ENCODE measurements at regions not wholly inside any gene's neighbourhood (a gene's known extent, or its start where the extent isn't known, plus 50 kb on each side); places are given as distances from the start of the nearest gene placed in this dataset.

- Histone ChIP-seq H3K4me1 (ENCODE audit: control insufficient read depth in 2 of 3, insufficient read depth in 2 of 3, low read depth in 1 of 3, low read length in 3 of 3) (no peaks in the 10 kb centered on the region), H3K36me3 (ENCODE audit: control insufficient read depth in 2 of 3, insufficient read depth in 3 of 3, low read length in 3 of 3) (no peaks in the 10 kb centered on the region), H3K9ac (ENCODE audit: low read length in 3 of 3) (no peak overlapping the region), H3K9me3 (ENCODE audit: control insufficient read depth in 2 of 3, insufficient read depth in 1 of 3, low read length in 3 of 3) (no peaks in the 10 kb centered on the region), H3K27me3 (ENCODE audit: control insufficient read depth, insufficient read depth, low read length) (no peaks in the 10 kb centered on the region), H3K4me3 (ENCODE audit: low read length in 3 of 3) (no peak overlapping the region), H3K27ac (ENCODE audit: low read depth in 2 of 2, low read length in 2 of 2) (no peak overlapping the region)
- DNase-seq (no peak), FAIRE-seq (no peak)
- intact Hi-C loops (cut with DNase I) = no loop called here
- TF ChIP-seq, protein P1, sequence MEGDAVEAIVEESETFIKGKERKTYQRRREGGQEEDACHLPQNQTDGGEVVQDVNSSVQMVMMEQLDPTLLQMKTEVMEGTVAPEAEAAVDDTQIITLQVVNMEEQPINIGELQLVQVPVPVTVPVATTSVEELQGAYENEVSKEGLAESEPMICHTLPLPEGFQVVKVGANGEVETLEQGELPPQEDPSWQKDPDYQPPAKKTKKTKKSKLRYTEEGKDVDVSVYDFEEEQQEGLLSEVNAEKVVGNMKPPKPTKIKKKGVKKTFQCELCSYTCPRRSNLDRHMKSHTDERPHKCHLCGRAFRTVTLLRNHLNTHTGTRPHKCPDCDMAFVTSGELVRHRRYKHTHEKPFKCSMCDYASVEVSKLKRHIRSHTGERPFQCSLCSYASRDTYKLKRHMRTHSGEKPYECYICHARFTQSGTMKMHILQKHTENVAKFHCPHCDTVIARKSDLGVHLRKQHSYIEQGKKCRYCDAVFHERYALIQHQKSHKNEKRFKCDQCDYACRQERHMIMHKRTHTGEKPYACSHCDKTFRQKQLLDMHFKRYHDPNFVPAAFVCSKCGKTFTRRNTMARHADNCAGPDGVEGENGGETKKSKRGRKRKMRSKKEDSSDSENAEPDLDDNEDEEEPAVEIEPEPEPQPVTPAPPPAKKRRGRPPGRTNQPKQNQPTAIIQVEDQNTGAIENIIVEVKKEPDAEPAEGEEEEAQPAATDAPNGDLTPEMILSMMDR (IDR thresholded peaks at IDR 0.05; ENCODE audit: borderline replicate concordance, extremely low read depth, insufficient read depth) = no peak
These were observed 473.0 kb downstream of the NTRK2 start for GRCh38 chr9:85142496-85142911.

GRCh38 chr9:85137696-85138095, 468.2 kb downstream of the NTRK2 start:
- Histone ChIP-seq H3K27ac (ENCODE audit: low read depth in 2 of 2, low read length in 2 of 2) (no peak overlapping the region), H3K9ac (ENCODE audit: low read length in 3 of 3) (no peak overlapping the region), H3K27me3 (ENCODE audit: control insufficient read depth, insufficient read depth, low read length) (no peaks in the 10 kb centered on the region), H3K4me3 (ENCODE audit: low read length in 3 of 3) (no peak overlapping the region), H3K36me3 (ENCODE audit: control insufficient read depth in 2 of 3, insufficient read depth in 3 of 3, low read length in 3 of 3) (no peaks in the 10 kb centered on the region), H3K9me3 (ENCODE audit: control insufficient read depth in 2 of 3, insufficient read depth in 1 of 3, low read length in 3 of 3) (no peaks in the 10 kb centered on the region), H3K4me1 (ENCODE audit: control insufficient read depth in 2 of 3, insufficient read depth in 2 of 3, low read depth in 1 of 3, low read length in 3 of 3) (no peaks in the 10 kb centered on the region)
- FAIRE-seq = no peak
- DNase-seq = peak in 1 of 5 donors; percentile 37
- intact Hi-C loops (cut with DNase I) = no loop called here
- TF ChIP-seq, protein P1 (IDR thresholded peaks at IDR 0.05; ENCODE audit: borderline replicate concordance, extremely low read depth, insufficient read depth) = no peak

DNA sequence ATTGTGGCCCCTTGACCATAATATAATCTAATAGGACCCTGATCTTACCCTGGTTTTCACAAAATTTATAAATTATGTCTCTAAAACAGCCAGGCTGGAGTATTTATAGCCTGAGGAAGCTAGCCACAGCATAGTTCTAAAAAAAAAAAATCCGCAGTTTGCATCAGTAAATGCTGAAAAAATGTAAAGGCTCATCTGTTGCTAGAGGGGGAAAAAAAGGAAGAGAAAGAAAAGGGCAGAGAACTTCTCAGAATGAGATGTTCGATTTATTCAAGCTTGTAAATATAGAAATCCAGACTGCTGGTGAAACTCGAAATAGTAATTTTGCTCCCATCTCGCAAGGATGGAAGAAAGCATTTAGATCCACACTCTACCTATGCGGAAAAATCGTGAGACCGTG, 467.5 kb downstream of the NTRK2 start:
- no peak for DNase-seq
- Histone ChIP-seq H3K4me1 (ENCODE audit: control insufficient read depth in 2 of 3, insufficient read depth in 2 of 3, low read depth in 1 of 3, low read length in 3 of 3) (no peaks in the 10 kb centered on the region), H3K36me3 (ENCODE audit: control insufficient read depth in 2 of 3, insufficient read depth in 3 of 3, low read length in 3 of 3) (no peaks in the 10 kb centered on the region), H3K9ac (ENCODE audit: low read length in 3 of 3) (no peak overlapping the region), H3K27me3 (ENCODE audit: control insufficient read depth, insufficient read depth, low read length) (no peaks in the 10 kb centered on the region), H3K4me3 (ENCODE audit: low read length in 3 of 3) (no peak overlapping the region), H3K9me3 (ENCODE audit: control insufficient read depth in 2 of 3, insufficient read depth in 1 of 3, low read length in 3 of 3) (no peaks in the 10 kb centered on the region), H3K27ac (ENCODE audit: low read depth in 2 of 2, low read length in 2 of 2) (no peak overlapping the region)
- intact Hi-C loops (cut with DNase I) = no loop called here
- no peak for FAIRE-seq
- TF ChIP-seq, protein P1 (IDR thresholded peaks at IDR 0.05; ENCODE audit: borderline replicate concordance, extremely low read depth, insufficient read depth) = no peak

GRCh38 chr9:85136507-85136906, 467.0 kb downstream of the NTRK2 start:
- FAIRE-seq = no peak
- DNase-seq = no peak
- Histone ChIP-seq H3K27ac (ENCODE audit: low read depth in 2 of 2, low read length in 2 of 2) (no peak overlapping the region), H3K9ac (ENCODE audit: low read length in 3 of 3) (no peak overlapping the region), H3K9me3 (ENCODE audit: control insufficient read depth in 2 of 3, insufficient read depth in 1 of 3, low read length in 3 of 3) (no peaks in the 10 kb centered on the region), H3K27me3 (ENCODE audit: control insufficient read depth, insufficient read depth, low read length) (no peaks in the 10 kb centered on the region), H3K4me1 (ENCODE audit: control insufficient read depth in 2 of 3, insufficient read depth in 2 of 3, low read depth in 1 of 3, low read length in 3 of 3) (no peaks in the 10 kb centered on the region), H3K36me3 (ENCODE audit: control insufficient read depth in 2 of 3, insufficient read depth in 3 of 3, low read length in 3 of 3) (no peaks in the 10 kb centered on the region), H3K4me3 (ENCODE audit: low read length in 3 of 3) (no peak overlapping the region)
- intact Hi-C loops (cut with DNase I) = no loop called here
- TF ChIP-seq, protein P1 (IDR thresholded peaks at IDR 0.05; ENCODE audit: borderline replicate concordance, extremely low read depth, insufficient read depth) = no peak
